HG02642 (cell line): ENCODE measurements at regions not wholly inside any gene's neighbourhood (a gene's known extent, or its start where the extent isn't known, plus 50 kb on each side); places are given as distances from the start of the nearest gene placed in this dataset.

Source experiments
- ATAC-seq: cut with Tn5 transposase; IDR thresholded peaks from one replicate; pipeline ENCODE4 v1.9.1; 2021; ENCODE audit warnings: mild to moderate bottlenecking; ENCODE audit not compliant: unreplicated experiment, poor library complexity

DNA sequence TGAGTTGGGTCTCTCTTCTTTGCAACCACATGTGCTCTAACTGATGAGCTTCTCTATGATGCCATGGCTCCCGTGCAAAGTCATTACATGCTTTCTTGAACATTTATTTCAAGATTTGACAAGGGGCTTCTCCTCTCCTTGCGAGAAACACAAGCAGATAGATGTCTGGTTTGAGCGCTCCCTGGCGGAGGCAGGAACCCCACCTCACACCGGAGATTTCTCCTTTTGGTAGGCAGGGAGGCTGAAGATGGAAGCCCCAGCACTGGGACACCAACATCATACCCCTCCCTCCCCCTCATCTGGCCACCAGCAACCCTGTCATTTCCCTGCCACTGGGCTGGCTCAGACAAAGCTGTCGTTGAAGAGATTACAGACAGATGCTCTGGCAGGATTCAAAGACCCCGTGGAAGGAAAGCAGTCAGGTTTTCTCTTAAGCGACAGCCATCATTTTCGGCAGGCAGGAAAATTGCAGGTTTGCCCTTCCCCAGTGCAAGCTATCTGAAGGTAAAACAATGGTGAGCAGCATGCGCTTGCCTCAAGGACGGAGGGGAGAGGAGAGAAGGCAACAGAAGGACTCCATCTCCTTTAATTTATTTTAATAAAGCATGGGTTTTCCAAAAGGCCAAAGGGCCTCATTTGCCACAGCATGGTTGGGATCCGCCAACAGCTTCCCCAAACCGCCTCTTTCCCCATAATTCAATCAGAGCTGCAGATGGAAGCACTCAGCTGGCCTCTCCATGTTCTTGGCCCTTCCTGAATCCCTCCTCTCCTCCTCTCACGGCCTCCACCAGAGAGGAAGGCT, 344.1 kb upstream of the TSHZ3 start:
- ATAC-seq: no peak

DNA sequence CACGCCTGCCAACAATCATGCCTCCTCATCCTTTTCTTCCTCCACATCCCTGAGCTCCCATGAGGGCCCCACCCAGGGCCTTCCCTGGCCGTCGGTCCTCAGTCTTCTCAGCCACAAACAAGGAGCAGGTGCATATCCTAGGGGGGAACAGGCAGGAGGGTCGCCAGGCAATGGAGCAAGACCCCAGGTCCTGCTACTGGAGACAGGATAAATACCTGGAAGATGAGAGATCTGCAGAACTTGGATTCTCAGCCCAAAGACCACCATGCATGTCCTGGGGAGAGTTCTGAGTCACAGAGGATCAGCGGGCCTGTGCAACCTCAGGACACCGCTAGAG, 344.7 kb upstream of the TSHZ3 start:
- no peak for ATAC-seq

DNA sequence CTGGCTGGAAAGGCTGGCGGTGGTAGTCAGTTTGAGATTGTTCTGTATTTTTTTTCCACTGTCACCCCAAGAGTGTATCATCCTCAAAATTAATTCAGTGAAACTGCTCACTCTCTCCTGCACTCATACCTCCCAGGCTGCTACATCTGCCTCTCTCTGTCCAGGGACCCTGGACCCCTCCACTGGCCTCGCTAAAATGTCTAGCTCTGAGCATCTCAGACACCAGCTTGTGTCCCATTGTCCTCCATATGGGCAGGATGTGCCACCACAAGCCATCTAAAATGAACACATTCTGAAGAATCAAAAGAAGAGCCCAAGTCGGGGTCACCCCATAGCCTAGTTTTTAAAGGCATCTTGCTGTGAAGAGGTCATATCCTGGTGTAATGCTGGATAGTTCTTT, 345.5 kb upstream of the TSHZ3 start:
- ATAC-seq: no peak

DNA sequence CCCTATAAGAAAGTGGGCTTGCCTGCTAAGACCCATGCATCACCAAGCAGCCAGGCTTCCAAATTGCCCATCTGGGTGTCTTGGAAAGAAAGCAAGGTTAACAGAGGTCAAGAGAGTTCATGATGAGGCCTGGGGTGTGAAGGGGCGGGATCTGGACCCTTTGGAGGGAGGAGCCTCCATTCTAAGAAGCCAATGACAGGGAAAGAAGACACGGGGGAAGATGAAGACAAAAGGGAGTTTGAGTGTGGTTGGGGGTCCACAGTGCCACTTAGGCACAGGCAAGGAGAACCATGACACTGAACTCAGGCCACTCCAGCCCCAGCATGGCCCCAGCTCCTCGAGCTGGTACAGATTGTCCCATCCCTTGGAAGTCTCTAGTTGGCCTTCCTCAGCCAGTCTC, 350.2 kb upstream of the TSHZ3 start:
- ATAC-seq: no peak

DNA sequence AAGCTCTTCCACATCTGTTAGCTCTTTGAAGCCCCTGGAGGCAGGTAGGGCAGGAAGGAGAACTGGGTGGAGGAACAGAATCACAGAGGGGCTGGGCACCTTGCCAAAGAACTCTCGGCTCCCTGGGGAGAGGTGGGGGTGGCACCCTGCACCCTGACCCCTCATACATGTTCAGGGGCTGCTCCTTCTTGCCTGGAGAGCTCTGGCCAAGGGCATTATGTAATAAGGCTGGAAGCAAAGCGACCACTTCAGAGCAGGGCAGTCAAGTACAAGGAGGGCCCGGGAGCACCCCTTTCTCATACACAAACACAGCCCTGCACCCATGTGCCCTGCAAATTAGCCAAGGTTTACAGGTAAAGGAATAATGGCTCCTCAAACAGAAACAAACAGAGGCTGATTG, 351.9 kb upstream of the TSHZ3 start:
- ATAC-seq: no peak

DNA sequence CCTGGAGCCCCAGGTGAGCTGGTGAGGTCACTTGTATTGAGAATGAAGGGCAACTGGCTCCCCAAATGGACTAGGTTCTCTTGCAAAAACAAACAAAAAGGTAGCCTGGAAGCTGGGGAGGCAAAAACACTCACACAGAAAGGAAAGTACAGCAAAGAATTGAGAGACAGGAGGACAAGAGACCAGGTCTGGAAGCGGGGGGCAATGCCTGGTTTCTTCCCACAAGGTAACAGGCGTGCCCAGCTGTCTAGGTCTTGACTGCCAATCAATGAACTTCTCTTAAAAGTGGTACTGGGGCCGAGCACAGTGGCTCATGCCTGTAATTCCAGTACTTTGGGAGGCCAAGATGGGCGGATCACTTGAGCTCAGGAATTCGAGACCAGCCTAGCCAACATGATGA, 356.4 kb upstream of the TSHZ3 start:
- ATAC-seq: no peak

DNA sequence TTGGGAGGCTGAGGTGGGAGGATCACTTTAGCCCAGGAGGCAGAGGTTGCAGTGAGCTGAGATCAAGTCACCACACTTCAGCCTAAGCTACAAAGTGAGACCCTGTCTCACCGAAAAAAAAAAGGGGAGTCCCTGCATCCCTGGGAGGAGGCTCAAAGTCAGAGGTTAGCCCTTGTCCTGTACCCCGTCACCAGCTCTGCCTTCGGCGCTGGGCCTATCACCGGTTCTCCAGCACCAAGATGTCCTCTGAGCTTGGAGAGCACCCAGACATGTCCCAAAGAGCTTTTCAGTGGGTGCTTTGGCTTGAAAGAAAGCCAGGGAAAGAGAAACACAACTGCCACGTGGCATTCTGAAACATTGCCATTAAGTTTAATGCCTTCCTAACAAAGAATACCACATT, 356.9 kb upstream of the TSHZ3 start:
- ATAC-seq: no peak

DNA sequence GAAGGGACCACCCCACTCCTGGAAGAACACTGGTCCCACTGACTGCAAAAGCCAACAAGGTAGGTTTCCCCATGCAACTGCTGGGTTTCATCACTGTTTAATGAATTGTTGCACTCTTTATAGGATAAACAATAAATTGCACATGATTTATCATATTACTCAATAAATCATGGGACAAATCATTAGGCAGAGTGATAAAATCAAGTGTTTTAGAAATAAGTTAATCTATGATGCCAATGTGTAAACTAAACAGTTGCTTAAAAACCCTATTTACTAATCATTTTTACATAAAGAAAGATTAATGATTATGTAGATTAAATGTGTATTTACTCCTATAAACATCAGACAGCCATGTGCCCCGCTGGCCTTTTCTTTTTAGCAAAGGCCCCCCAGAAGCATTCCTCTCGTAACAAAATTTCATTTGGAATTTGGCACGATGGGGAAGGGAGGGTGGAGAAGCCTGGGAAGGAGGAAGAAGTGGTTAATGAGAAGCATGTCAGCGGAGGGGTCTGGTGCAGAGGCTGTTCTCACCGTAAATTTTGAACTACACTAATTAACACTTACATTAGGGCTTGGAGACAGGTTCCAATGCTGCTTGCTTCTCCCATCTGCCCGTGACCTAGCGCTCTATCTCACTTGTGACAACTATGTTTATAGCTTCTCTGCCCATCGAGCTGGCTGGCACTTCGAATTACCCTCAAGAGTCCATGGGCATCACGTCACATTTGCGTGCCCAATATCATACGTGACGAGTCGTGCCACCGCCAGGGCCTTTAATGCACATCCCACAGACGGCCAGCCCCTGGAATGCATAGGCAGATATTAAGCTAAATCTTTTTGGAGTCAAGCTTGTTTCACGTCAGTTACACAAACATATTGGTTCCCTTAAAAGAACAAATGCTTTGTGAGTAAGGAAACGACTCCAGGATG, 357.7 kb upstream of the TSHZ3 start:
- ATAC-seq: no peak

DNA sequence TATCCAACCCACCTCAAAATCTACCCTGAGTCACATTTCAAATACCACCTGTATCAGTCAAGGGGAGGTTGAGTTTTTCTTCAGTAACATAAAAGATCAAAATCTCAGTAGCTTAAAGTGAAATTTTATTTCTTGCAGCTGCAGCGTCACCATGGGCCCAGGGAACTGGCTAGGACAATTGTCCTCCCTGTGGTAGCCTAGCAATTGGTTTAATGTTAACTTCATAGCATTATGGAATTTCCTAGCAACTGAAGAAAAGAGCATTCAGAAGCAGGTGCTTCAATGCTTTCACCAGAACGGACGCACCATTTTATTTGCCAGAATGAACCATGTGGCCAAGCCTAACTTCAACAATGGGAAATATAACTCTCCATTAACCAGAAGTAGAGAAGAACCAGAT, 359.3 kb upstream of the TSHZ3 start:
- no peak for ATAC-seq

DNA sequence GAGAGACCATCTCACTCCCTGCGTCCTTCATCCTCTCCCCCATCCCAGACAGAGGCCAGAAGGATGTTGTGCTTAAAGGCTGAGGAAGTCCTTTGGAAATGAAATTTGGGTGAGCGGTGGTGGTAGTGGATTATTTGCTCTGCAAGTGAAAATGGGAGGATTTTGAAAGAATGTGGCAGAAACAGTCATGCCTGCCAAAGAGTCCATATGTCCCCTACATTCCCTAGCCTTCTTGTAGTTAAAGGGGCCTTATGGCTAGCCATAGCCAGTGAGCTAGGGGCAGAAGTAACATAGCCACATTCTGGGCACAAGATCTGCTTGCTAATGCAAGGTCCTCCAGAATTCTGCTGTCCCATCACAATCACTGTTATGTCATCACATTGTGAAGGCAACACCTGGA, 360.2 kb upstream of the TSHZ3 start:
- ATAC-seq: no peak

DNA sequence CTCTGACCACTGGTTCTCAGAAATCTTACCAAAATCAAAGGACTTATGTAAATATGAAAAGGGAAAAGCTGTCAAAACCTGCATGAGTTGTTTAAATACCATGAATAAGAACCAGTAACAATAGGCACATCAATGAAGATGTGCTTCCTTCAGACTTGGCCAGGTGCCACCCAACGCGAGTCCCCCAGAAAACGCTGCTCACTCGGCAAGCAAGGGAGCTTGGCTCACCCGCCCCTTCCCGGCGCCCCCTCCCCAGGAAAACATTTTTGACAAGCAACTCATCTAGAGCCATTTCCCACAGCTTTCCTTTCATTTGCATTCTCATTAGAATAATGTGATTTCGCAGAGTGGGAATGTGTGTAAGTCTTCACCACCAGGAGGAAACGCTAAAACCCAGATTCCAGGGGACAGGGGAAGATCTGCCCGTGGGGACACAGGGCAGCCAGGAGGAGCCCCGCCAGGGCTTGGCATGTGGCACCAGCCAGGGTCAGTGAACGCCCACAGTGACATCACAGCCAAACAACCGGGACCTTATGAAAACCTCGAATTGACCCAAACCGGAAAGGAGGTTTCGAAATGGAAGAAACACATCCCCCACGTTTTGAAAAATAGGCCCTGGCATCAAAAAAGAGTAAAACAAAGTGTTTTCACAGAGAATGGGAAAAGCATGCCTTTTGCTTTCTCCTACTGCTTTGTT, 366.2 kb upstream of the TSHZ3 start:
- ATAC-seq: no peak

DNA sequence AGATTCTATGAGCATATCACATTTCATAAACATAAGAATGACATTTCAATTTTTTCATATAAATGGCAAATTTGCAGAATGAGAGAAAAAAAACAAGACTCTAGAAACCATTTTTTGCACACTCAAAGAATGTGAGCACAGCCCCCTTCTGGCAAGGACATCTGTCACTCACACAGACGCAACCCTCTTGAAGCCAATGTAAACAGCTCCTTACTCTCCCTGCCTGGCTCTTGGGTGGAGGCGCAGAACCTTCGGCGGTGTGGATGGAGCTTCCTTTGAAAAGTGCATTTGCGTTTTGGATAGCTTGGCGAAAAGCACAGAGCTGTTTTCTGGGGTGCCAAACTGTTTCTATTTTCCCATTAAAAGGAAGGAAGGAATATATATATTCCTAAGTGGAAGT, 367.6 kb upstream of the TSHZ3 start:
- no peak for ATAC-seq

DNA sequence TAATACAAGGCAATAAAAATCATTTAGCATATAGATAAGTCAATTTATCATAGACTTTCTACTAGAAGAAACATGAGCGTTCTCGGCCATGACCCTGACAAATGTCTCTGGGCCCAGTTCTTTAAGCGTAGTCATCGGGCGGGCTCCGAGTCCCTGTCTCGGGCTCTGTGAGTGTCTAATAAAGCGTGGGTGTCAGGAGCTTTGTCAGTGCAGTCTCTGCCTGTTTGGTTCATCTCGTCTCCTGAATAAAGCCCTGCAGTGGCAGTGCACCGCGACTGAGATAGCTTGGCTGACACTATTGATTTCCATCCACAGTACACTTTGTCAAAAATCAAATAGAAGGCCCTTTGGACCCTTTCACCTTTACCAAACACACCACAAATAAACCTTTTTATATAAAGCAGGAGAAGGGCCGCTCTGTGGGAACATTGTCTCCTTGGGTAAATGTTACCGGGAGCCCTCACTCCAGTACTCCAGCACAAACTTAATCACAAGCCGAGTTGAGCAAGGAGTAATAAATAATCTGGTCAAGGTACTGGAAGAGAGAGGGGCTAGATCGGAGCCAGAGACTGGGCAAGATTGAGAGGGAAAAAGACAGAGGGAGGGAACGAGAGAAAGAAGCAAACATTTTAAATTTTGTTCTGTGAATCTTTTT, 368.2 kb upstream of the TSHZ3 start:
- no peak for ATAC-seq

DNA sequence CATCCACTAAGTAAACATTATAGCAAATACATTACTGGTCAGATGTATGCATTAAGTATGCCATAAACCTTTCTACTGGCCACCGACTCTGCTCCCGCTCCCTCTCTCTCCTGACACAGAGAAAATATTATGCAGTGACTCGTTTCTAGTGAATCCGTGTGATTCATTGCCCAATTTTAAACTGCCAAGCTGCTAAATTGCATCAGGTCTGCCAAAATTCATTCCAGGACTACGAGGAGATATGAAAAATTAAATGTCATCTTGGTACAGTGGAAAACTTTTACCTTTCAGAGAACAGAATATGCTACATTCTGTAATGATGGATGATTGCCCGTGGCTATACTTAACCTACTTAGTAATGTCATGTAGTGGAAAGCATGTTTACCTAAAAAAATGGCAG, 368.8 kb upstream of the TSHZ3 start:
- no peak for ATAC-seq

DNA sequence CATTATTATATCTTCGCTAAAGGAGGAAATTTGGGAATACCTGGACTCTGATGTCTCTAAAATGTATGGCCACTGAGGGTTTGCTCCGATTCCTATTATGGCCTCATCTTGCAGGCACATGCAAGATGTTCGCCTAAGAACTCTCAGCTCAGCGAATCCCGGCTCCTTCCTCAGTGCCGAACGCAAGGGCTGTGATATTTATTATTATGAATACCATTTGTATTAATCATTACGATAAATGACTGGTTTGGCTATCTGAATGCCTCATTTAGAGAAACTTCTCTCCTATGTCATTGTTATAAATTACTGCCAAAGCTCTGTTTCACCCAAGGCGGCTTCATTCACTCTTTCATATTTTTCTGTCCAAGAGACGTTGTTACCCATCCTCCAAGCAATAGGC, 369.7 kb upstream of the TSHZ3 start:
- ATAC-seq: no peak

DNA sequence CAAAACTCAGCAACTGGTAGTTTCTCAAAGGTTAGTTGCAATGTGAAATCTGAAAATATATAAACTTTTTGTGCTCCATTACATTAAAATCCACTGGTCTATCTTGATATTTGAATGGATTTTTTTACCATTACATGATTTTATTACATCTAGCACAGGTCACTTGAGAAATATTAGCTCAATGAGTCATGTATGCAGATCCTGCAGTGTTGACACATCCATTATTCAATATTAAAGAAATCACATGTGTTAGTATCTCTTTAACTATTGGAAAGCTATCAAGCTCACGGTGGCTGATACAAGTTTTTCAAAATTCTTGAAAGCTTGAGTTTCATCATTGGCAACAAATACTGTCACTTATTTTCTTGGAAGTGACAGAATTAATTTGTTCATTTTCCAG, 373.9 kb upstream of the TSHZ3 start:
- ATAC-seq: no peak

DNA sequence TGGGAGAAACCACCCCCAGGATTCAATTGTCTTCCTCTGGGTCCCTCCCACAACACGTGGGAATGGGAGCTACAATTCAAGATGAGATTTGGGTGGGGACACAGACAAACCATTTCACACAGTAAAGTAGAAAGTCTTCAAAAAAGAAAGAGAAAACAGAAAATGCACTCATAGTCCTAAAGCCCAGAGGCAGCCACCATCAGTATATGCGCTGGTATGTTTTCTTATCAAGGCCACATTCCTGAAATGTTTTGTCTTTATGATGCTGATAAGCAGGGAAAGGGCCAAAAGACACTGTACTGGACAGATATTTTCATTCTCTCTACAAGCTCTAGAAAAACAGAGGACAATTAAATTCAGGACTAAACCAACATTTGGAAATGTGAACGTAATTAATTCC, 375.8 kb upstream of the TSHZ3 start:
- ATAC-seq: no peak

DNA sequence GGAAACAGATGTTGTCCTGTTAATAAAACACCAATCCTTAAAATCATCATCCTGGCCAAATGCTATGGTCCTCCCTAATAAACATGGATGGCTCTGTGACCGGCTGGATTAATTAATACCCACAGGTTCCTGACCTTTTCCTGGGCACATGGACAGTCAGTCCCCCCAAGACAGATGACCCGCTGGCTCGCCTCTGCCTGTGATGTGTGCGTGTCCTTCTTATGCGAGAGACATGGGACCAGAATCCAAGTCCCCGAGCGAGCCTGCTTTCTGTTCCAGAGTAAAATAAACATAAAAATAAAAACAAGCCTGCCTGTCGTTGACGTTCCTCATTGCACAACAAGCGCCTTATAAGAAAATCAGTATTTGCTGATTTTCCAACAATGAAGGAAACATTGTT, 378.3 kb upstream of the TSHZ3 start:
- no peak for ATAC-seq

DNA sequence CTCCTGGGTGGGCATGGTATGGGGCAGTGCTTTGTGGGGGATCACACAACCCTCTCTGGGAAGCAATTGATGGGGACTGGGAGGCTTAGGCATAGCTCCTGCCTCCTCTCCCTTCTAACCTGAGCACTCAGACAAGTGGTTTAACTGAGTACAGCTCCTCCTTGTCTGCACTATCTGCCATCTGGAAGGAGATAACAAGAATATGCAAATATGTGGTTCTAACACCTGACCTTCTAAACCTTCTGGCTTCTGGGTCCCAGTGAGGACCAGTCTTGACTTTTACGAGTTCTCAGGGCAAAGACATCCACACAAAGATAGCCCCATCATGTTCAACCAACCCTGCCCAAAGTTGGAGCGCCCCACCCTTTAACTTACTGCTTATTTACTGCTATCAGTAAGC, 381.0 kb upstream of the TSHZ3 start:
- no peak for ATAC-seq

DNA sequence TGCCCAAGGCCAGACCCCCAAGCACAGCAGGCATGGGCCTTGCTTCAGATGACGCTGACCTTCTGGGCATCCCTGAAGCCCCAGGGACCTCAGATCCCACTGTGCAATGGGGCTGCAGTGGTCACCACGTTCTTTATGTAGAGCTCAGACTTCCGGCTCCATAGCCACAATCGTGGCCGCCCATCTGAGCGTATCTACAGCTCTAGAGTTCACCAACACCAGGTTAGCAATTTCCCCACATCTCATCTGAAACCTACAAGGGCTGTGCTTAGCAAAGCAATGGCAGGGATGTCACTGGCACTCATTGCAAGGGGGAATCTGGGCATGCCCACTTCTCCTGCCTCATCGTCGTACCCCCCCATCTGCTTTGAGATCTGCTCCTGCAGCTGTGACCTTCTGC, 384.4 kb upstream of the TSHZ3 start:
- no peak for ATAC-seq

DNA sequence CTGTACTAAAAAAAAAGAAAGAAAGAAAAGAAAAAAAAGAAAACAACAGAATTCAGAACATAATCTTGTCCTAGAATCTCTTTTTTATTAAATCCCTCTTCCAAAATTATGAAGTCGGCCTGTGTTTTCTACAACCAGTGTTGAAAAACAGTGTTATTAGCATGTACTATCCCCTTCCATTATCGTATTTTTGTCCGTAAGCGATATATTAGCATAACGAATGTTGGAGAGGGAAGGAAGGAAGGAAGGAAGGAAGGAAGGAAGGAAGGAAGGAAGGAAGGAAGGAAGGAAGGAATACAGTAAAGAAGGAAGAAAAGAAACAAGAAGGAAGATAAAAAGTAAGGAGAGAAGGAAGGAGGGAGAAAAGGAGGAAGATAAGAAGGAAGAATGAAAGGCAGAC, 393.0 kb upstream of the TSHZ3 start:
- ATAC-seq: no peak
